ENCODE measurements at regions not wholly inside any gene's neighbourhood (a gene's known extent, or its start where the extent isn't known, plus 50 kb on each side); places are given as distances from the start of the nearest gene placed in this dataset.
"Not testable (repeated sequence)": the region's sequence is repeated elsewhere in the genome, so short reads cannot be mapped to it uniquely, and the experiment has no call there.

DNA sequence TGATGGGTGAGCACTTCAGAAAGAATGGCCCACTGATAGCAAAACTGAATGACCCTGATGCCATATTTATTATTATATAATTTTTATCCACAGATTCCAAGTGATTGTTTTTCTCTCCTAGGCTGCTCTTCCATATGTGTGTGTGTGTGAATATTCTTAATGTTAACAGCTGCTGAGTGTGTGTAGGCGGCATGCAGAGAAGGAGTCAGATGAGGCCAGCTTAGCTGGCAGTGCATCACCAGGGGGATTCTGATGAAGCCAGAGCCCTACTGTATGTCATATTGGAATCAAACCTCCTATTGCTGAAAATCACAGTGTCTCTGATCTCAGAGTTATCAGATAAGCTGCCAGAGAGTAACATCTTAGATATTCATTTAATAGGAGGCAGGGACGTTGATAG, 177.1 kb downstream of the DMAC1 start:
- no peak for DNase-seq (ENCODE audit: low spot score)

DNA sequence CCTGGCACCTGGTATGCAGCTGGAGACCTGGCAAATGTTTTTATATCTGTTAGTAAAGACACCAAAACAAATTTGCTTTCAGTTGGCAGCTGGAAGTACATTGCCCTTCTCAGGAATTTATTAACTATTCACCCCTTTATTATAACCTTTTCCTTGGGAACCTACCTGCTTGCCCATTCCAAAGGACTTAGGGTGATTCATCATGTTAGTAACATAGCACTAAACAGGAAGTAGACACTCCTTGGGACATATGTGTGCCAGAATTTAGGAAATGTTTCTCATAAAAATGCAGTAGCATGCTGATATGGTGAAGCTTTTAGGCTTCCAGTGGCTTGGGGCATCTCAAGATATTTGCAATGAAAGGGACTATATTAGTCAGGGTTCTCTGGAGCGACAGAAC, 184.2 kb downstream of the DMAC1 start:
- DNase-seq (ENCODE audit: low spot score): no peak

DNA sequence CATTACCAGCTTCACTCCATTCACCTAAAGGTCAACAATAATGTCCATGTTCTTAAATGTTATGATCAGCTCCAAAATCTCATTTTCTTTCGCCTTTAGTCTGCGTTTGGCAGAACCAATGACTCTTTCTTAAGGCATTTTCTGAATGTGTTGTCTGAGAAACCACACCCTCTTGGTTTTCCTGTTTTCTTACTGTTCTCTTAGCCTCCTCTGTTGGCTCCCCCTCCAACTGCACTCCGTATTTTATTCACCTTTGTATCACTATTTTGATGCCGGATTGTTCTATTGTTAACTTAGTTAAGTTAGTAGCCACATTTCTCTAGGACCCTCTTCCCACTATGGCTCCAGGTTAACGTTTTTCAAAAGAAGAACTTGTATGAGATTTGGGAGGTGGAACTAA, 185.6 kb downstream of the DMAC1 start:
- DNase-seq (ENCODE audit: low spot score): no peak

DNA sequence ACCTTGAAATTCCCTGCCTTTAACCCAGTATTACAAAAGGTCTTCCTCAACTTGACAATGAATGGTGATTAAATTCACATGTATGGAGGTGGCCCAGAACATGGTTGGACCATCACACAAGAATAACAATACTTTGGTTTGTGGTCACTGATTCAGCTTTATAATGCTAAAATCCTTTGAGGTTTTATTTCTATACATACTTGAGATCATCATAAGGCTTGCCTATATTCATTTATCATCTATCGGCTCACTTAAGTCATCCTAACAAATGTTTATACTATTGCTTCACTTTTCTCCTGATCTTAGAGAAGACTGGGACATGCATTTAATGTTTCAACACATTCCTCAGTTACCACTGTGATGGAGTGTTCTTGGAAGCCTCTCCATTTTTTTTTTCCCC, 191.3 kb downstream of the DMAC1 start:
- no peak for DNase-seq (ENCODE audit: low spot score)

DNA sequence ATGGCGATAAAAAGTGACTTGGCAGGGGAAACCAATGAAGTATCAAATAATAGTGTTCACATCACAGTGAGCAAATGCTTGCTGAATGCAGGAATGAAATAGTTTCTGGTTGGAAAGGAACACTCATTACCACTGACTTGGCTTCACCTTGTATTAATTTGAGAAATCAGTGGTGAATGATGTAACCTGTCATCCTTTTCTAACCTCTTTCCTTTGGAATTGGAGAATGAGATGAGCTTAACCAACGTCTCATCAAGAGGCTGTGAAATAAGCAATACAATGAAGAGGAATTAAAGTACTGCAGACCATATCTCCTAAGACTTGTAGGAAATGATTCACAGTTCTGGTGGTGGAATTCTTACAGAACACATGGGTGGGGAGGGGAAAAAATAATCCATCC, 192.2 kb downstream of the DMAC1 start:
- DNase-seq (ENCODE audit: low spot score): no peak

DNA sequence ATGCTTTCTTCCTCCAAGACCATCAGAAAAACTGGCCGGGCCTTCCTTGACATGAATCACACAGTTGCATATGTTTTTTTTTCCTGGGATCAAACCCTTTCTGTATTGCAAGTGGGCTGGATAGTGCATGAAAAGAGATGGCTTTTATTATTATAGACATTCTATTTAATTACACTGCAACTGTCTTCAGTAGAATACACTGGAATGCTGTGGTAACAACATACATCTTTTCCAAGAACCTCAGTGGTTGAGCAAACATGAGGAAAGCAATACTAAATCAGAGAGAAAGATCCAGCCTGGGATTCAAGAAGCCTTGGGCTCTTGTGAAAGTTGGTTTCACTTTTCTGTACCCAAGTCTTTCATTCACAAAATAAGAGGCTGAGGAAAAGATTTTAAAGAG, 193.0 kb downstream of the DMAC1 start:
- DNase-seq (ENCODE audit: low spot score): no peak

DNA sequence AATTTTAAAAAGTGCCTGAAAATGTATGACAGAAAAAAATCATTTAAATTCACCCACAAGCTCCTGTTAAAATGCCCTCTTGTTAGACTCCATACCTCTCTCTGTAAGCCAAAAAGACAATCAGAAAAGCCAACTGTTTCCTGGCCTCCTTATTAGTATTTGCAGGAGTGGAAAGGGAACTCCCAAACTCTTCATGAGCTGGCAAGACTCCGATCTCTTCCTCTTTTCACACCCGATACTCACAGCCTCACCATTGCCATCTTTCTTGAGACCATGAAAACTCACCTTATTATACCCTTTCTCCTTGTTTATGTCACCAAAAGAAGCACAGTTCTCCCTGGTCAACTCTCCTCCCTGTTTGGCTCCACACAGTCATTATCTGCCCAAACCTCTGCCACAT, 197.8 kb downstream of the DMAC1 start:
- DNase-seq (ENCODE audit: low spot score): no peak

DNA sequence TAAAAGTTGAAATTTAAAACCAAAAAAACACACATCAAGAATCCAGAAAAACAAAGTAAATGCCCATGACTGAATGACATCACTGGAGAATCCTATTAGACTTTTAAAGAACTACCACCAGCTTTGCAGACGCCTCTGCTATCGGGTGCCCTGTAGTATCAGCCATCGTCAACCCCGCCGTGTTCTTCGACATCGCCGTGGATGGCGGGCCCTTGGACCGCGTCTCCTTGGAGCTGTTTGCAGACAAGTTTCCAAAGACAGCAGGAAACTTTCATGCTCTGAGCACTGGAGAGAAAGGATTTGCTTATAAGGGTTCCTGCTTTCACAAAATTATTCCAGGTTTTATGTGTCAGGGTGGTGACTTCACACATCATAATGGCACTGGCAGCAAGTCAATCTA, 201.9 kb downstream of the DMAC1 start:
- no peak for DNase-seq (ENCODE audit: low spot score)

DNA sequence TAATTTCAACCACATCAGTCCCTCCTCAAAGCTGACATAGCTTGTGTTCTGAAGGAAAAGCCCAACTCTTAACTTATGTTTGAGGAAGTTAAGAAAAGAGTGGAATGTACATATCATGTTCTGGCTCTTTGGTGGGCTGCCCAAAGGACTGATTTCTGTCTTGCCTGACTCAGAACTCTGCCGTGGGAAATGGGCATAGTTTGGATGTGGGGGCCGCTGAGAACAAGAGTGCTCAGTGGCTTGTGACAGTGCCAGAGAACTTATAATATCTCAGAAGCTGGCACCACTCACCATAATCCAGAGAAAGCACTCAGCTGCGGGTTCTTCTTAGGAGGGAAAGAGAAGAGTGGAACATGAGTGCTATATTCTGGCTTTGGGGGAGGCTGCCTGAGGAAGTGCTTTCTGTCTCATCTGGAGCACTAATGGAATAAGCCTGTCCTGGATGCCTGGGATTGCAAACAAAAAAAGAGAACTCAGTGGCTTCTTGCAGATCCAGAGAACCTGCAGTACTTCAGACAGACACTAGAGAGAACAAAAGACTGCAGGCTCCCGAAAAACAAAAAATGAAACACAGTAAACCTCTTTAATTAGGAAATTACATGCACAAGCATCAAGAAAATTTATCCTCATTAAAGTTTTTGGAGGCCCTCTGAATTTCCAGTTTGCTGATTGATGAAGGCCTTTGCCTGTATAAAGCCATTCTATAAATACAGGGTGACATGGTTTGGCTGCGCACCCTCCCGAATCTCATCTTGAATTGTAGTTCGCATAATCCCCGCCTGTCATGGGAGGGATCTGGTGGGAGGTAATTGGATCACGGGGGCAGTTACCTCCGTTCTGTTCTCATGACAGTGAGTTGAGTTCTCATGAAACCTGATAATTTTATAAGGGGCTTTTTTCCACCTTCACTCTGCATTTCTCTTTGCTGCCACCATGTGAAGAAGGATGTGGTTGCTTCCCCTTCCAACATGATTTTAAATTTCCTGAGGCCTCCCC, 207.0 kb downstream of the DMAC1 start:
- DNase-seq (ENCODE audit: low spot score): no peak

DNA sequence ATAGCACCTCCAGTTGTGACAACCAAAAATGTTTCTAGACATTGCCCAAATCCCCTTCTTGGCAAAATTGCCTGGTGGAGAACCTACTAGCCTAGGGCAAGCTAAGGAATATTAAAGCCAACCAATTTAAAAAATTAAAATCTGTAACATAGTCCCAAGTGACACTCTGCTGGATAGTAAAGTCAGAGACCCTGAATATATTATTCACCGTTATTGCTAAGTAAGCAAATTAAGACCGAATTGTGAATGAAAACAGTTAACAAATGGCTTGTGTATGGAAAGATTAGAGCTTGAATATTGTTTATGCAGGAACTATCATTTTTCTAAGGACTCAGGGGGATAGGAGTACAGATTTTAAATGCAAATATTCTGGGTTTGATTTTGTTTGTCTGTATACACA, 208.1 kb downstream of the DMAC1 start:
- no peak for DNase-seq (ENCODE audit: low spot score)

DNA sequence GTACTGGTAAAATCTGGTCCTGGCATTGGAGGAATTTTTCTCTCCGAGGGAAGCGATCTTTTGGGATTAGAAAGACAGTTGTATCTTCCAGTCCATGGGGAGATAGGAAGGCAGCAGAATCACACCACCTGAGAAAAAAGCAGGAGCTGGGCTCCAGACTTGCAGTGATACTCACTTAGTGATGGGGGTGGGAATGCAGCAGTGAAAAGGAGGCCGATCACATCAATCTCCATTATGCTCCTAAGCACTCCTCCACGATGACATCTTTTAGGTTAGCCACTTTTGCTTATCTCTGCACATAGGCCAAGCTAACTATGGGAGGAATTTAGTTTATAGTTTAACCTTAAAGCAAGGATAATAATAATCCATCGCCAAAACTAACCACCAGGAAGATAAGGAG, 219.0 kb downstream of the DMAC1 start:
- no peak for DNase-seq (ENCODE audit: low spot score)

DNA sequence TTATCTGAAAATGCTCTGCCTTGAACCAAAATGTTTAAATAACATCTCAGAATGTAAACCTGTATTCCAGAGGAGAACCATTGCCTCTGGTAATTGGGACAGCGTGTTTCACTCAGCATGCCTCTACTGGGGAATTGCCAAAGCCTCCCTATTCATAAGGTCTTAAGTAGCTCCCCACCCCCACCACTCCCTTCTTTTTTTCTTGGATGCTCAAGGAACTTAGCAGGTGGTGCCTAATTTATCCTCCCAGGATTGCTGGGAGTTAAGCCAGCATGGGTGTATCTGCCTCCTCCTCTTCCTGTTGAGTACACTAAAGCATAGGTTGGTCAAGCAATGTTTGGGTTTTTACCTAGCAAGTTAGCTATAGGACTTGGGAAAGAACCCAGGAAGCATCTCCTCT, 220.2 kb downstream of the DMAC1 start:
- no peak for DNase-seq (ENCODE audit: low spot score)

DNA sequence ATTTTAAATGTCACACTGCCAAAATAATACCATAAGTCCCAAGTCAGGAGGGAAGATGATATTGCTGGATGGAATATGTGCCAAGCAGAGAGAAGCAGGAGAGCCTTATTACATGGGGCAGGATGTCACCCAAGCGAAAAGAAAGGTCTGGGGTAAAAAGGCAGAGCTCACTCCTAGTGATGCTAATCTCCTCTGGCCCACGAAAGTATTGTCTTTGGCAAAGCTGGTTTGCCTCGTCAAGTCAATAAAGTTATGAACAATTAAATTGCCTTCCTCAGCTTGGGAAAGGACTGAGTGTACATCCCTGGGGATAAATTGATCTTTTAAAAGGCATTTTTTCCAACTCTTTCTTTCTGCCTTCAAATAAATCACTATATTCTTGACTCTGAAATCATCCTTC, 220.6 kb downstream of the DMAC1 start:
- no peak for DNase-seq (ENCODE audit: low spot score)

DNA sequence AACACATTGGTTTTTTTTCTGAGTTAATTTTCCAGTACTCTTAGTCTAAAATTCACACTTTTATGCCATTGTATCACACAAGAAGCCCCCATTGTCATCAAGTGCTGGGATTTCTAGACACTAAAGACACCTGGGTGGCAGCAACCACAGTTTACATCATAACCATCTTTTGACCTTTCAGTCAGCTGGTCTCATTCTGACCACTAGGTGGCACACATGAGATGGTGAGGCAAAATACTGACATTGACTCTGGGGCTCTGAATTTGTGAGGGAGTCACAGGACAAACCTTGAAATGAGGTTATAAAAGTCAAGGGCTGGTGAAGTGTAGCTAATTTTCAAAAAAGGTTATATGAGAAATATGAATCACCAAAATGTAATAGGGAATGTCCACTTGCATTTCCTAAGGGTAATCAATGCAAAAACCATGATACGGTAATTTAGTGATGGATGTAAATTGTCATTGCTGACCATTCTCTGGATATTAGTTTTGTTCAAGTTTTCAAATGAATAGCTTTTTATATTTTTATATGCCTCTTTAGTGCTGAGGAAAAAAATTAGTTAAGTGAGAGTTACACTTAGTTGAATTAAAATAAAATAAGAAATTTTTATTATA, 229.4 kb downstream of the DMAC1 start:
- peak; percentile 42 for DNase-seq (ENCODE audit: low spot score)

DNA sequence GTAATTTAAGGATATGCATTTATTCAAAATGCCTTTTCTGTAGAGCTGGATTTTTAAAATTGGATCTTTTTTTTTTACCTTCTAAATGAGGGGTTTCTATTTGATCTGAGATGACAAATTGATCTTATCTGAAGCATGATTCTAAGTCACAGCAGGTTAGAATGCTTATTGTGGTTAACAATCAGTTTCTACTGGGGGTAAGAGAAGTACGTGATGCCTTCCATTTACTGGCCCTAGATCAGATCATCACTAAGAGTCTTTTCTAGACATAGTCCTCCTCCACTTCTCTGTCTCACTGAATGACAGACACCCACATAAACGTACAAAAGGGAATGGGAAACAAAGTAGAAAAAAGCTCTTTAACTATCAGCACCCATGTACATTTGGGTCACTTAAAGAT, 231.9 kb downstream of the DMAC1 start:
- DNase-seq (ENCODE audit: low spot score): no peak

DNA sequence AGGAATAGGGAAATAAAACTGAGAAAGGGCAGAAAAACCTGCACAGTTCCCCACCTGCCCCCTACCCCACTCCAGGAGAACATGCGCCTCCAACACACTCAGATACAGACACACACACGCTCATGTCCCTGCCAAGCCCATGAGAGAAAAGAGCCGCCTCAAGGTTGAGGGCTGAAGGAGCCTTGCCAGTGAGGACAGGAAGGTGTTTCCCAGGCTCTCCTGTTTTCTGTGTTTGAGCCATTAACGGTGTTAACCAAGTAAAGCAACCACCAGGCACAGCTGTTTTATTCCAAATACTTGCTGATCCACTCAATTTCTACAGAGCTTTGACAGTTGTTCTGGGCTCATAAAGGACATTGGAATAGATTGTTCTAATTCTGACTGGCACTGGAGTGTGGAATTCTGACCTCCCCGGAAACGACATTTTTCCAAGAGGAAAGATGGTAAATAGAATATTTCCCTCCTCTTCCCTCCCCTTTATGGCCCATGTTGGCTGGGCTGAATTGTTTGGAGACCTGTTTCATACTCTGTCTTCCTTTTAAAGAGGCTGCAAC, 238.0 kb downstream of the DMAC1 start:
- no peak for DNase-seq (ENCODE audit: low spot score)

DNA sequence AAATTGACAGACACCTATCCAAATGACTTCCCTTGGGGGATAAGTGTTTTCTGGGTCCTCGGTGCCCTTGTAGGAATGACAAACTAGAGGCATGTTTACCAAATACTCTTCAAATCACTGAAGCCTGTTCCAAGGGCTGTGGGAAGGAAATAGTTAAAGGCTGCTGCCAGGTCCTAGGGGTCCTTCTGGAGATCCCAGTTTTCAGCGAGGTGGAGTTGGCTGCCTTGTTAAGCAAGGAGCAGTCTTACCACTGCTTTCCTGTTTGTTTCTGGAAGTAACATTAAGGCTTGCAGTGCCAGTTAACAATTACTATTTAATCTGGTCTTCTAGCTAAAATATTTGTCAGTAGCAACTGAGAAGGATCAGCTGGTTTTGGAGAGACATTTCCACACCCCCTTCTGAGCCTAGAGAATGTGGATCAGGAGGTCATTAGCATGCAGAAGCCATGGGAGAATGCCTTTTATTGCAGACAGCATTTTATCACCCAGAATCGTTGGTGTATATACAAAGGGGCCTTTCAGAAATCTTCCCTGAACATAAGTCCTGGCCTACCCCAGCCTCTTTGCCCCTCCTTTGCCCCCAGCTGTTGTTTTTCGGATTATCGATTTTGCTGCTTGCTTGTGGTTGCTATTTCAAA, 238.8 kb downstream of the DMAC1 start:
- no peak for DNase-seq (ENCODE audit: low spot score)

DNA sequence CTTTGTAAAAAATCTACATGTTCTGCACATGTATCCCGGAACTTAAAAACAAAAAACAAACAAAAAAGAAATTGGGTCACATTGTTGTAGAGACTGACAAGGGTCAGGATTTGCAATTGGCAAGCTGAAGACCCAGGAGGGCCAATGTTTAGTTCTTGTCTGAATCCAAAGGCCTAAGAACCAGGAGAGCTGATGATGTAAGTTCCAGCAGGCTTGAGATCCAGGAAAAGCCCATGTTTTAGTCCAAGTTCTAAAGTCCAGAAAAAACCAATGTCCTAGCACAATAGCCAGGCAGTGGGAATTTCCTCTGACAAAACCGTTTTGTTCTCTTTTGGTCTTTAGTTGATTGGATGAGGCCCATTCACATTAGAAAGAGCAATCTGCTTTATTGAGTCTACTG, 244.9 kb downstream of the DMAC1 start:
- DNase-seq (ENCODE audit: low spot score): no peak

DNA sequence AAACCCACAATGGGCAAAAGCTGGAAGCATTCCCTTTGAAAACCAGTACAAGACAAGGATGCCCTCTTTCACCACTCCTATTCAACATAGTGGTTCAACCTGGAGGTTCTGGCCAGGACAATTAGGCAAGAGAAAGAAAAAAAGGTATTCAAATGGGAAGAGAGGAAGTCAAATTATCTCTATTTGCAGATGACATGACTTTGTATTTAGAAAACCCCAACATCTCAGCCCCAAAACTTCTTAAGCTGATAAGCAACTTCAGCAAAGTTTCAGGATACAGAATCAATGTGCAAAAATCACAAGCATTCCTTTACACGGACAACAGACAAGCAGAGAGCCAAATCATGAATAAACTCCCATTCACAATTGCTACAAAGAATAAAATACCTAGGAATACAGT, 246.9 kb downstream of the DMAC1 start:
- not testable (repeated sequence) for DNase-seq (ENCODE audit: low spot score)

DNA sequence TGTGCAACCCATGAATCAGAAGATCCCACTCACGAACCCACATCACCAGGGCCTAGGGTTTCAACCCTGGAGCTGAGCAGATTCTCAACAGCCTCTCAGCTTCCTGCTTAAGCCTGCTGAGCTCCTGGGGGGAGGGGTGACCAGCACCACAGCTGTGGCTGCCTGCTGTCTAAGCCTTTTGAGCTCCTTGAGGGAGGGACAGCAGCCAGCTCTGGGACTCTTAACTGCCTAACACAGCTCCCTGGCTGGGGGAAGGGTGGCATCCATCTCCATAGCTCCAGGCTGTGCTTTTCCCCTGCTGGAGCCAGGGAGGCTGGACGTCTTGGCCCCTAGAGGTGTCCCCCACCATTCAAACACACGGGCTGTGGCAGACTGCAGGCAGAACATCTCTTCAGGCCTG, 250.3 kb downstream of the DMAC1 start:
- DNase-seq (ENCODE audit: low spot score): no peak

DNA sequence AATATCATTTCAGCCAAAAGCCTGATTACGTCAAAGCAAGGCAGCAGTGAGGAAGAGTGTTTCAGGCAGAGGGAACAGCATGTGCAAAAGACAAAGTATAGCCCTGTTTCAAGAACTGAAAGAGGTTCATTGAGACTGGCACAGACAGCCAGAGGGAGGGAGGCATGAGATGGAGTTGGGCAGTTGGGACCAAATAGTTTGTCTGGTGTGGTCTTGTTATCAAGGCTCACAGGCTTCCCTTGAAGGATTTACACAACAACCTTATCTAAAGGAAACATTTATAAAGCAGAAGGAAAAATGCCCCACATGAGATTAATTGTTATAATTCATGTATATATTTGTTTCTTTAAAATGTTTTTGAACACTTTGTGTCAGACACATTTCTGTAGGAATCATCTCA, 253.3 kb downstream of the DMAC1 start:
- no peak for DNase-seq (ENCODE audit: low spot score)

DNA sequence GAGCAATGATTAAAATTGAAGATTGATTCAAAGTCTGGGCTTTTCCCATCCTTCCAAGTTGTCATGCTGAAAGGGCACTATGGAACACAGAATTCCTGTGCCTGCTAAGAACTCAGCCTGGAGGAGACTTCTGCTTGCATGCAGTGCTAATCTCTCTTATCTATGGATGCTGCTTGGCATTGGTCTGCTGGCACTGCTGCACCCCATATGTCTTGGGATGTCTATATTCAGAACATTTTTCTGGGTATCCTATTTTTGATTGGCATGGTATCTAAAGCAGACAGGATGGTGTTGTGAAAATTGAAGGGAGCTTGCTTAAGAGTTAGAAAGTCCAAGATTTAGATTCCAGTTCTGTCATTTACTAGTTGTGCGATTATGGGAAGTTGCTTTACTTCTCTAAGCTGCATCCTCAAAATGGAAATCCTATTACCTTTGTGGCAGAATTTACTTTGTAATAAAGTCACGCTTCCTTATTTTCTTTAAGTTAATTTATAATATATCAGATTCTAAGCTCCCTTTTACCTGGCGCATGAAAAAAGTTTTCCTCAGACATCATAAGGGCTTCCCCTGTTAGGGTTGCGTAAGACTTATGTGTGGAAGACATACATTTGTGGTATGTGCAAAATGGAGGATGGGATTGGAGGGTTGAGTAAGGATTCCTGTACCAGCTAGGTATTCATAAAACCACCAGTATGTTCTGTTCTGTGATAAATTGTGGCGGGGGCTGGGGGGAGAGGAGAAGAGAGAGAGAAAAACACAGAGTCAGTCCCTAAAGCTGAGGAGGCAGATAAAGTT, 254.0 kb downstream of the DMAC1 start:
- DNase-seq (ENCODE audit: low spot score): no peak
